BE2C (cell line): ENCODE measurements at regions not wholly inside any gene's neighbourhood (a gene's known extent, or its start where the extent isn't known, plus 50 kb on each side); places are given as distances from the start of the nearest gene placed in this dataset.

Source experiments
- DNase-seq: peaks from one replicate; pipeline ENCODE4 v3.0.0-alpha.2; 2020
- H3K27me3 ChIP-seq: fragments of 250-450 bp; sonication (Bioruptor Pico); 2 replicates; pipeline ENCODE4 v1.5.1; 2020; ENCODE audit warnings: mild to moderate bottlenecking
- H3K36me3 ChIP-seq: fragments of 250-450 bp; sonication (Bioruptor Pico); 2 replicates; pipeline ENCODE4 v1.5.1; 2020; ENCODE audit warnings: mild to moderate bottlenecking
- H3K4me1 ChIP-seq: fragments of 250-450 bp; sonication (Bioruptor Pico); 2 replicates; pipeline ENCODE4 v1.5.1; 2020
- H3K4me3 ChIP-seq: 2 replicates; pipeline ENCODE4 v1.5.1; 2011; ENCODE audit warnings: low read depth, low read length
- H3K9me3 ChIP-seq: fragments of 250-450 bp; sonication (Bioruptor Pico); 2 replicates; pipeline ENCODE4 v1.5.1; 2020
- CTCF ChIP-seq: IDR thresholded peaks from 2 replicates; pipeline ENCODE4 v1.5.1; 2012; ENCODE audit warnings: mild to moderate bottlenecking, low read depth, low read length

- Histone ChIP-seq H3K9me3 (no peaks in the 10 kb centered on the region), H3K4me1 (no peaks in the 10 kb centered on the region), H3K36me3 (no peaks in the 10 kb centered on the region), H3K4me3 (no peak overlapping the region), H3K27me3 (no peaks in the 10 kb centered on the region)
- no peak for DNase-seq
- TF ChIP-seq CTCF = no peak
Observed at GRCh38 chr14:98923596-98923995, 348.4 kb downstream of the BCL11B start.

GRCh38 chr14:98924046-98924445 lies 348.0 kb downstream of the BCL11B start:
- no peaks in the 10 kb centered on the region for H3K36me3 ChIP-seq
- no peak overlapping the region for H3K4me3 ChIP-seq
- no peaks in the 10 kb centered on the region for H3K9me3 ChIP-seq
- no peaks in the 10 kb centered on the region for H3K4me1 ChIP-seq
- DNase-seq = no peak
- no peak for TF ChIP-seq CTCF
- H3K27me3 ChIP-seq = no peaks in the 10 kb centered on the region

- Histone ChIP-seq H3K27me3 (no peaks in the 10 kb centered on the region), H3K9me3 (no peaks in the 10 kb centered on the region), H3K4me1 (no peaks in the 10 kb centered on the region), H3K36me3 (no peaks in the 10 kb centered on the region), H3K4me3 (no peak overlapping the region)
- TF ChIP-seq CTCF = no peak
- DNase-seq = no peak
Observed at GRCh38 chr14:98925354-98926040, 346.5 kb downstream of the BCL11B start.

- Histone ChIP-seq H3K36me3 (no peaks in the 10 kb centered on the region), H3K4me3 (no peak overlapping the region), H3K27me3 (no peaks in the 10 kb centered on the region), H3K9me3 (no peaks in the 10 kb centered on the region), H3K4me1 (no peaks in the 10 kb centered on the region)
- TF ChIP-seq CTCF = no peak
- no peak for DNase-seq
Observed at GRCh38 chr14:98926146-98926545, 345.9 kb downstream of the BCL11B start.

DNA sequence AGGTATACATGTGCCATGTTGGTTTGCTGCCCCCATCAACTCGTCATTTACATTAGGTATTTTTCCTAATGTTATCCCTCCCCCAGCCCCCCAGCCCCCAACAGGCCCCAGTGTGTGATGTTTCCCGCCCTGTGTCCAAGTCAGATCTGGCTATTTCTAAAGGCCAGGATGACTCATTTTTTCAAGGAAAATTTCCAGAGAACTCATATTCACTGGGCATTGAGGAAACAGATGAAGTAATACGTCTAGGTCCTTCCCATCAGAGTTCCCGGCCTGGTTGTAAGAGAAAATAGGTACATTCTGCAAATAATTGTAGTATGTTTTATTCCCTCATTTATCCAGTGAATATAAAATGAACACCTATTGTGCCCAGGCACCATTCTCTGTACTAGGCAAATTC lies 345.2 kb downstream of the BCL11B start:
- H3K4me1 ChIP-seq = no peaks in the 10 kb centered on the region
- no peaks in the 10 kb centered on the region for H3K9me3 ChIP-seq
- DNase-seq = no peak
- H3K36me3 ChIP-seq = no peaks in the 10 kb centered on the region
- no peak overlapping the region for H3K4me3 ChIP-seq
- no peaks in the 10 kb centered on the region for H3K27me3 ChIP-seq
- no peak for TF ChIP-seq CTCF

GRCh38 chr14:98927986-98928385 lies 344.0 kb downstream of the BCL11B start:
- H3K4me3 ChIP-seq = no peak overlapping the region
- no peaks in the 10 kb centered on the region for H3K4me1 ChIP-seq
- no peak for DNase-seq
- H3K9me3 ChIP-seq = no peaks in the 10 kb centered on the region
- H3K36me3 ChIP-seq = no peaks in the 10 kb centered on the region
- TF ChIP-seq CTCF = no peak
- H3K27me3 ChIP-seq = no peaks in the 10 kb centered on the region
